ENCODE measurements at regions not wholly inside any gene's neighbourhood (a gene's known extent, or its start where the extent isn't known, plus 50 kb on each side); places are given as distances from the start of the nearest gene placed in this dataset.

- H3K79me2 ChIP-seq (ENCODE audit: control insufficient read depth, insufficient read depth, low read length) = no peaks in the 10 kb centered on the region
- H3K56ac ChIP-seq (ENCODE audit: low read length) = no peak overlapping the region
- H2AK5ac ChIP-seq (ENCODE audit: low read length) = no peak overlapping the region
- no peak overlapping the region for H3K4me2 ChIP-seq (ENCODE audit: low read length)
- no peaks in the 10 kb centered on the region for H3K27me3 ChIP-seq (ENCODE audit: insufficient read depth, low read length, poor library complexity)
- WGBS (ENCODE audit: extremely low coverage, insufficient coverage, low lambda C conversion rate) = no CpG with 5 or more reads among the region's 3 CpGs
- H3K4ac ChIP-seq (ENCODE audit: low read depth, low read length) = no peak overlapping the region
- no peak overlapping the region for H3K18ac ChIP-seq (ENCODE audit: low read length)
- H3K27ac ChIP-seq (ENCODE audit: low read depth, low read length) = no peak overlapping the region
- no peak overlapping the region for H2BK120ac ChIP-seq (ENCODE audit: low read depth, low read length)
- DNase-seq = no peak
- no peak overlapping the region for H2BK15ac ChIP-seq (replicated peaks; ENCODE audit: low read depth)
- H3K36me3 ChIP-seq (ENCODE audit: control insufficient read depth, insufficient read depth, low read length) = no peaks in the 10 kb centered on the region
- H2BK5ac ChIP-seq (ENCODE audit: low read length) = no peak overlapping the region
- no peak overlapping the region for H3K4me3 ChIP-seq (ENCODE audit: low read length)
- H4K8ac ChIP-seq (ENCODE audit: low read depth, low read length) = no peak overlapping the region
- H4K5ac ChIP-seq (ENCODE audit: low read length) = no peak overlapping the region
- H3K4me1 ChIP-seq (ENCODE audit: control insufficient read depth, low read depth, low read length) = no peaks in the 10 kb centered on the region
- H3K79me1 ChIP-seq (ENCODE audit: low read length) = no peaks in the 10 kb centered on the region
- H3K9ac ChIP-seq (ENCODE audit: low read length) = no peak overlapping the region
- no peak overlapping the region for H3K23ac ChIP-seq (ENCODE audit: low read length)
Observed at GRCh38 chr3:76349715-76350480, 564.5 kb upstream of the ZNF717 start.

- WGBS (ENCODE audit: extremely low coverage, insufficient coverage, low lambda C conversion rate) = no CpG with 5 or more reads among the region's 1 CpG
- Histone ChIP-seq H2AK5ac (ENCODE audit: low read length) (no peak overlapping the region), H2BK120ac (ENCODE audit: low read depth, low read length) (no peak overlapping the region)
Observed at GRCh38 chr3:76352051-76352450, 566.7 kb upstream of the ZNF717 start.

GRCh38 chr3:76352511-76353284 is 567.3 kb upstream of the ZNF717 start:
- Histone ChIP-seq H3K79me2 (ENCODE audit: control insufficient read depth, insufficient read depth, low read length) (no peaks in the 10 kb centered on the region), H2BK15ac (replicated peaks; ENCODE audit: low read depth) (no peak overlapping the region), H3K27ac (ENCODE audit: low read depth, low read length) (no peak overlapping the region), H3K56ac (ENCODE audit: low read length) (no peak overlapping the region), H3K4me3 (ENCODE audit: low read length) (no peak overlapping the region), H2BK5ac (ENCODE audit: low read length) (no peak overlapping the region), H3K36me3 (ENCODE audit: control insufficient read depth, insufficient read depth, low read length) (no peaks in the 10 kb centered on the region), H3K18ac (ENCODE audit: low read length) (no peak overlapping the region), H3K79me1 (ENCODE audit: low read length) (no peaks in the 10 kb centered on the region), H3K4me1 (ENCODE audit: control insufficient read depth, low read depth, low read length) (no peaks in the 10 kb centered on the region), H3K9ac (ENCODE audit: low read length) (no peak overlapping the region), H2BK120ac (ENCODE audit: low read depth, low read length) (no peak overlapping the region), H4K8ac (ENCODE audit: low read depth, low read length) (no peak overlapping the region), H3K4me2 (ENCODE audit: low read length) (no peak overlapping the region), H2AK5ac (ENCODE audit: low read length) (no peak overlapping the region), H4K5ac (ENCODE audit: low read length) (no peak overlapping the region), H3K23ac (ENCODE audit: low read length) (no peak overlapping the region), H3K4ac (ENCODE audit: low read depth, low read length) (no peak overlapping the region), H3K27me3 (ENCODE audit: insufficient read depth, low read length, poor library complexity) (no peaks in the 10 kb centered on the region)
- WGBS (ENCODE audit: extremely low coverage, insufficient coverage, low lambda C conversion rate) = no CpG with 5 or more reads among the region's 9 CpGs
- no peak for DNase-seq

More at GRCh38 chr3:76352051-76352450, 566.7 kb upstream of the ZNF717 start:
- H3K79me2 ChIP-seq (ENCODE audit: control insufficient read depth, insufficient read depth, low read length) = no peaks in the 10 kb centered on the region
- no peak overlapping the region for H3K4ac ChIP-seq (ENCODE audit: low read depth, low read length)
- no peak overlapping the region for H3K9ac ChIP-seq (ENCODE audit: low read length)
- no peak overlapping the region for H3K27ac ChIP-seq (ENCODE audit: low read depth, low read length)
- DNase-seq = no peak
- H3K23ac ChIP-seq (ENCODE audit: low read length) = no peak overlapping the region
- H3K27me3 ChIP-seq (ENCODE audit: insufficient read depth, low read length, poor library complexity) = no peaks in the 10 kb centered on the region
- H3K4me2 ChIP-seq (ENCODE audit: low read length) = no peak overlapping the region
- no peak overlapping the region for H3K56ac ChIP-seq (ENCODE audit: low read length)
- H4K8ac ChIP-seq (ENCODE audit: low read depth, low read length) = no peak overlapping the region
- no peak overlapping the region for H2BK15ac ChIP-seq (replicated peaks; ENCODE audit: low read depth)
- no peak overlapping the region for H3K18ac ChIP-seq (ENCODE audit: low read length)
- H4K5ac ChIP-seq (ENCODE audit: low read length) = no peak overlapping the region
- H3K4me1 ChIP-seq (ENCODE audit: control insufficient read depth, low read depth, low read length) = no peaks in the 10 kb centered on the region
- H3K79me1 ChIP-seq (ENCODE audit: low read length) = no peaks in the 10 kb centered on the region
- H3K36me3 ChIP-seq (ENCODE audit: control insufficient read depth, insufficient read depth, low read length) = no peaks in the 10 kb centered on the region
- H3K4me3 ChIP-seq (ENCODE audit: low read length) = no peak overlapping the region
- no peak overlapping the region for H2BK5ac ChIP-seq (ENCODE audit: low read length)

DNA sequence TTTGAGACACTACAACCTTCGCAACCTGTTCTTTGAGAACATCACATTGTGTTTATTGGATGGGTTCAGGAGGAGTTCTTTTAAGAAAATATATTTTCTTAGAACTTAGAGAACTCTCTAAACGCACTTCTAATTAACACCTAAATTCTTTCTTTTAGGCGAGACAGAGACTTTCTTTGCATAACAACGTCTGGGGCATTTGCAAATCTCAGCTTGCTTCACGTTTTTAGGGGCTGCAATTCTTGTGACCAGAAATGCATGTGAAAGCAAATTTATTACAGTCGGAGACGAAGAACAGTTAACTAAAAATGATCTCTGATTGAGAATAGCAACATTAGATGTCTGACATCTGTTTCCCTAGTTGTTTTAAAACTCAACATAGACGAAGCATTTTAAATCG is 568.3 kb upstream of the ZNF717 start:
- Histone ChIP-seq H3K23ac (ENCODE audit: low read length) (no peak overlapping the region), H2BK5ac (ENCODE audit: low read length) (no peak overlapping the region), H3K56ac (ENCODE audit: low read length) (no peak overlapping the region), H3K79me2 (ENCODE audit: control insufficient read depth, insufficient read depth, low read length) (no peaks in the 10 kb centered on the region), H3K27me3 (ENCODE audit: insufficient read depth, low read length, poor library complexity) (no peaks in the 10 kb centered on the region), H3K4me2 (ENCODE audit: low read length) (no peak overlapping the region), H3K79me1 (ENCODE audit: low read length) (no peaks in the 10 kb centered on the region), H3K27ac (ENCODE audit: low read depth, low read length) (no peak overlapping the region), H3K18ac (ENCODE audit: low read length) (no peak overlapping the region), H3K4me1 (ENCODE audit: control insufficient read depth, low read depth, low read length) (no peaks in the 10 kb centered on the region), H3K4me3 (ENCODE audit: low read length) (no peak overlapping the region), H4K5ac (ENCODE audit: low read length) (no peak overlapping the region), H2BK15ac (replicated peaks; ENCODE audit: low read depth) (no peak overlapping the region), H3K4ac (ENCODE audit: low read depth, low read length) (no peak overlapping the region), H2BK120ac (ENCODE audit: low read depth, low read length) (no peak overlapping the region), H3K9ac (ENCODE audit: low read length) (no peak overlapping the region), H3K36me3 (ENCODE audit: control insufficient read depth, insufficient read depth, low read length) (no peaks in the 10 kb centered on the region), H2AK5ac (ENCODE audit: low read length) (no peak overlapping the region), H4K8ac (ENCODE audit: low read depth, low read length) (no peak overlapping the region)
- no peak for DNase-seq
- no CpG with 5 or more reads among the region's 9 CpGs for WGBS (ENCODE audit: extremely low coverage, insufficient coverage, low lambda C conversion rate)

DNA sequence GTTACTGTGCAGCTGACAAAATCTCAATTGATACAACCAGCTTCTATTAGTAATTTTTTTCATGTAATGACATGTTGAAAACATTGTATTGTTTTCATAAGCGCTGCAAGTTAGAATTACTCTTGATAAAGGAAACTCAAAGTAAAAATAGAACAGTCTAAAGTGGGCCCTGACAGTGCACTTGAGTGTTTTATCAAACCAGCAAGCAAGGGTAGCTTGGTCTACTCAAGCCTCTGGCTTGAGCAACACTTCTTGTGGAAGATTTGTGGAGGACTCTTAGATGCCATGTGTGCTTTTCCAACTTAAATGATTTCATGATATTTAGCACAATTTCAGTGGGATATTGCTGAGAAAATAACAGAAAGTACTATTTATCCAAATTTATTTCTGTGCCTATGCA is 575.7 kb upstream of the ZNF717 start:
- no peaks in the 10 kb centered on the region for H3K4me1 ChIP-seq (ENCODE audit: control insufficient read depth, low read depth, low read length)
- H3K23ac ChIP-seq (ENCODE audit: low read length) = no peak overlapping the region
- H3K9ac ChIP-seq (ENCODE audit: low read length) = no peak overlapping the region
- no peaks in the 10 kb centered on the region for H3K36me3 ChIP-seq (ENCODE audit: control insufficient read depth, insufficient read depth, low read length)
- H3K79me1 ChIP-seq (ENCODE audit: low read length) = no peaks in the 10 kb centered on the region
- no peaks in the 10 kb centered on the region for H3K79me2 ChIP-seq (ENCODE audit: control insufficient read depth, insufficient read depth, low read length)
- no peak overlapping the region for H4K8ac ChIP-seq (ENCODE audit: low read depth, low read length)
- H2BK120ac ChIP-seq (ENCODE audit: low read depth, low read length) = no peak overlapping the region
- H3K4me3 ChIP-seq (ENCODE audit: low read length) = no peak overlapping the region
- no peak overlapping the region for H3K18ac ChIP-seq (ENCODE audit: low read length)
- no peak overlapping the region for H2BK15ac ChIP-seq (replicated peaks; ENCODE audit: low read depth)
- H2BK5ac ChIP-seq (ENCODE audit: low read length) = no peak overlapping the region
- no peak overlapping the region for H3K4ac ChIP-seq (ENCODE audit: low read depth, low read length)
- no peak overlapping the region for H3K4me2 ChIP-seq (ENCODE audit: low read length)
- H3K56ac ChIP-seq (ENCODE audit: low read length) = no peak overlapping the region
- no peak overlapping the region for H3K27ac ChIP-seq (ENCODE audit: low read depth, low read length)
- H4K5ac ChIP-seq (ENCODE audit: low read length) = no peak overlapping the region
- no peak overlapping the region for H2AK5ac ChIP-seq (ENCODE audit: low read length)
- no peak for DNase-seq
- no CpG with 5 or more reads among the region's 1 CpG for WGBS (ENCODE audit: extremely low coverage, insufficient coverage, low lambda C conversion rate)
- H3K27me3 ChIP-seq (ENCODE audit: insufficient read depth, low read length, poor library complexity) = no peaks in the 10 kb centered on the region

Measured in mesendoderm (in vitro differentiated cells).